ENCODE measurements at regions not wholly inside any gene's neighbourhood (a gene's known extent, or its start where the extent isn't known, plus 50 kb on each side); places are given as distances from the start of the nearest gene placed in this dataset.
"Not testable (repeated sequence)": the region's sequence is repeated elsewhere in the genome, so short reads cannot be mapped to it uniquely, and the experiment has no call there.

DNA sequence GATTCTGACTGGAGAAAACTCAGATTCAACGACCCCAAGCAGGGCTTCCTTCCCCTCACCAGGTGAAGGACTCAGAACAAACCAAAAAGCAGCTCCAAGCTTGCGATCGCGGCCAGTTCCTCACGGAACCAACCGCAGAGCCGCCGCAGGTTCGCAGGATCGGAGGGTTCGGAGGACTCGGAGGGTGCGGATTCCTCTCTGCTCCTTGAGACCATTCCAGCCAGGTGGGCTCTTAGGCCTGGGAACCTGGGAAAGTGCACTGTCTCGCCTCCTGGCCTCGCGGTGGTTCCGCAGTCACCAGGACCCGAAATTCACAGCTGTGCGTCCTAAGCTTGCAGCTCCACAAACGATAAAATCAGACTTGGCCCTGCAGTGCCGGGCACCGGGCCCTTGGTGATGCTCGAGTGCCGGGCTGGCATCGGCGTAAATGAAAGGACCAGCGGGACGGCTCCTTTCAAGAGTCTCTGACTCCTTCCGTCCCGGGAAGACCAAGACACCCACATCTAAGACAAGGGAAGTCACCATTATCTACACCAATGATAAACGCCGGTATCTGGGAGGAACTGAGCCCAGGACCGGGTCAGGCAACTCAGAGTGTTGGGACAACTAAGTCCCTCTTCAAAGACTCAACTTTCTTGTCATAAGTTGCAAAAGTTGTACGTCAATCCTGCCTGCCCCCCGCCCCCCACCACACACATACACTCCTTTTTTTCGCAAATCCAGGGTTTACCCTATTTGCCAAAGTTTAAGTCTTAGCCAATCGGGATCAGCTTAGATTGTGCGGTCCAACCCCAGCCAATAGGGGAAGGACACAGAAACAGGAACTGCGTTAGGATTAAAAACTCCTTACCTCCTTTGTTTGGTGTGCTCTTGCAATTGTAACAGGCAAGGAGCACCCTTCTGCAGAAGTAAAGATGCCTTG is 69.8 kb upstream of the PRSS16 start:
- Histone ChIP-seq H3K4me3 (ENCODE audit: extremely low read depth, insufficient read depth, low read length, poor library complexity, severe bottlenecking) (peak overlapping the region; percentile 98), H3K36me3 (ENCODE audit: control insufficient read depth, insufficient read depth, low read length) (no peaks in the 10 kb centered on the region), H3K9me3 (ENCODE audit: control insufficient read depth, low read length) (peaks cover 3% of the 10 kb centered on the region), H3K27ac (ENCODE audit: low read depth, low read length, severe bottlenecking) (peak overlapping the region; percentile 70), H3K4me1 (ENCODE audit: control insufficient read depth, insufficient read depth, low read length, poor library complexity, severe bottlenecking) (peaks cover 1% of the 10 kb centered on the region)
- WGBS, 2 experiments (ENCODE audit: insufficient coverage in 2 of 2): 0 to 1% methylated on average over 17 to 29 of the region's 39 CpGs

DNA sequence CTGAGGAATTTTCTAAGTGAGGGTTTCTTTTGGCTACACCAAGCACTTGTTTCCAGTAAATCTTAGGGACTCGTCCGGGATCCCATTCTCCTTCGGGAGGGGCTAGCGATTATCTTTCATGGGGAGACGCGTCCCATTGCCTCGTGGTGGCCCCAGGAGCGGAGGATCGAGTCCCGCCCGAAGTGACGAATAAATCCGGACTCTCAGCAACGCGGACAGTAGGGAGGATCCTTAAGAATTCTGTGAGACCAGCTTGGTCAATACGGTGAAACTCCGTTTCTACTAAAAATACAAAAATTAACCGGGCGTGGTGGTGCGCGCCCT is 69.1 kb upstream of the PRSS16 start:
- 4 to 6% methylated on average over 17 to 20 of the region's 21 CpGs for WGBS, 2 experiments (ENCODE audit: insufficient coverage in 2 of 2)
- Histone ChIP-seq H3K27ac (ENCODE audit: low read depth, low read length, severe bottlenecking) (peak overlapping the region; percentile 70), H3K4me1 (ENCODE audit: control insufficient read depth, insufficient read depth, low read length, poor library complexity, severe bottlenecking) (peaks cover 4% of the 10 kb centered on the region), H3K36me3 (ENCODE audit: control insufficient read depth, insufficient read depth, low read length) (no peaks in the 10 kb centered on the region), H3K4me3 (ENCODE audit: extremely low read depth, insufficient read depth, low read length, poor library complexity, severe bottlenecking) (peak overlapping the region; percentile 98), H3K9me3 (ENCODE audit: control insufficient read depth, low read length) (peaks cover 3% of the 10 kb centered on the region)

DNA sequence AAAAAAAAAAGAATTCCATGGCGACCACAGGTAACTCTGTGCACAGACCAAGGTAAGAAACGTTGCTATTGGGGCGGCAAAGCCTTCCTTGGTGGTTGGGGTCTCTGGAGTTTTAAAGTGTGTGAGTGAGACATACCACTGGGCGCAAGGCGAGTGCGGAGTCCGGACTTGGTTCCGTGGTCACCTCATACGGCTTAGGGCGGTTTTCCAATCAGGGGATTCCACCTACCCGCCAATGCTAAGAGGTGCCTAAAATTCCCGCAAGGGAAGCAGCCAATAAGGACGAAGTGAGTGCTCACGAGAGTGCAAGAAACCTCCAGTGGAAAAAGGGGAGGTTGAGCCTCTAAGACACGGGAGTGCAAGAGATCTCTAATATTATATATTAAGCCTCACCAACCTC is 68.6 kb upstream of the PRSS16 start:
- peaks cover 3% of the 10 kb centered on the region for H3K9me3 ChIP-seq (ENCODE audit: control insufficient read depth, low read length)
- 60 to 77% methylated on average over 7 to 13 of the region's 15 CpGs for WGBS, 2 experiments (ENCODE audit: insufficient coverage in 2 of 2)
- H3K27ac ChIP-seq (ENCODE audit: low read depth, low read length, severe bottlenecking): no peak overlapping the region
- H3K36me3 ChIP-seq (ENCODE audit: control insufficient read depth, insufficient read depth, low read length): no peaks in the 10 kb centered on the region
- H3K4me1 ChIP-seq (ENCODE audit: control insufficient read depth, insufficient read depth, low read length, poor library complexity, severe bottlenecking): peaks cover 4% of the 10 kb centered on the region
- peak overlapping the region; percentile 98 for H3K4me3 ChIP-seq (ENCODE audit: extremely low read depth, insufficient read depth, low read length, poor library complexity, severe bottlenecking)

DNA sequence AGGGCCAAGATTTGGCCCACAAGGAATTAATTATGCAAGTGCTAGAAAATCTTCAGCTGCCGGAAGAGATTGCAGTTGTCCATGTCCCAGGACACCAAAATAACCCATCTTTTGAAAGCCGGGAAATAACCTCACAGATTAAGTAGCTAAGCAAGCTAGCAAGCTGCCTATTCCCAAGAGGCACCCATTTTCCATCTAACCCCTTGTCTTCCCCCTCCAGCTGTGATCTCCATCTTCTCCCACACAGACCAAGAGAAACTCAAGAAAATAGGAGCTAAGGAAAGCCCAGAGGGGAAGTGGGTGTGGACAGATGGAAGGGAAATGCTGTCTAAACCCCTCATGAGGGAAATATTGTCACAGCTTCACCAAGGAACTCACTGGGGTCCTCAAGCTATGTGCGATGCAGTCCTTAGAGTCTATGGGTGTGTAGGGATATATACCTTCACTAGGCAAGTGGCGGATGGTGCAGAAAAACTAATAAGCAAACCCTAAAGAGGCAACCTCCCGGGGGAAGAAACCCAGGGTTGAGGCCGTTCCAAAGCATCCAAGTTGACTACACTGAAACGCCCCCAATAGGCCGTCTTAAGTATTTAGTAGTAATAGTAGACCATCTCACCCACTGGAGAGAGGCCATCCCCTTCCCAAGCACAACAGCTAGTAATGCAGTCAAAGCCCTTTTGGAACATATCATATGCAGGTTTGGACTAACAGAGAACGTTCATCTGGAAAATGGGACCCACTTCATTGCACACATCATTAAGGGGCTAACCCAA is 64.3 kb upstream of the PRSS16 start:
- Histone ChIP-seq H3K36me3 (ENCODE audit: control insufficient read depth, insufficient read depth, low read length) (no peaks in the 10 kb centered on the region), H3K9me3 (ENCODE audit: control insufficient read depth, low read length) (peaks cover 3% of the 10 kb centered on the region), H3K27ac (ENCODE audit: low read depth, low read length, severe bottlenecking) (no peak overlapping the region), H3K4me3 (ENCODE audit: extremely low read depth, insufficient read depth, low read length, poor library complexity, severe bottlenecking) (no peak overlapping the region), H3K4me1 (ENCODE audit: control insufficient read depth, insufficient read depth, low read length, poor library complexity, severe bottlenecking) (peaks cover 4% of the 10 kb centered on the region)
- 90 to 91% methylated on average over 3 to 5 of the region's 9 CpGs for WGBS, 2 experiments (ENCODE audit: insufficient coverage in 2 of 2)

DNA sequence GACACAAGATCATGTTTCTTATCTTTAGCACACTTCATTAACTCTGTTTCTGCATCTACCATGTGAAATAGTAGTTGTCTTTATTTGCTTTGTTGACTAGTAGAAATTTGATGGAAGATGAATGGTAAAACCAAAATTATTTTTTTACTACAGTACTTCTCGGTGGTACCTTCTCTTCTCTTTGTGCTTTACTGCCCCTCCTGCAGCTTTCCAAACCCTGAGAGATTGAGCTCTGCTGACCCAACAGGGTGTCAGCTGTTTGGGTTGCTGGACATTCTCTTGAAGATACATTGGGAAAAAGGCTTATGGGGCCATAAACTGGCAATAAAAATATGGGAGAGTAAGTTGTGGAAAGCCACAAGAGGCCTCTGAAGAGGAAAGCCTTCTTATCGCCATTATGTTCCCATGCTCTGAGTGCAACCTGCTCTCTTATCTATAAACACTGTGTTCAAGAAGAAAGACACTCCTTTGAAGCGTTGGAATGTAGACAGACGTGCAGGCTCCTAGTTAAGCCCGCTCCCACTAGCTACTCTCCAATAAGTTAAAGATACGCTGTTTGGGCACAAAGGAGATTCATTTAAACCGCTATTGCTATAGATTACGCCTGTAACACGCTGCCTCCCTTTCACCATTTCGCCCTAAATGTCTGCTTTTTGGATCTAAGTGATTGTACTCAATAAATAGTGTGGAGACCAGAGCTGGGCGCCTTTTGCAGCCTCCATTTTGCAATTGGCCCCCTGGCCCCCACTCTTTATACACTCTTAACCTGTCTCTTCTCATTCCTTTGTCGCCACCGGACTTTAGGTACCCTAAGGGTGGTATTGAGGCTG is 60.1 kb upstream of the PRSS16 start:
- H3K4me3 ChIP-seq (ENCODE audit: extremely low read depth, insufficient read depth, low read length, poor library complexity, severe bottlenecking): peak overlapping the region; percentile 54
- peaks cover 4% of the 10 kb centered on the region for H3K4me1 ChIP-seq (ENCODE audit: control insufficient read depth, insufficient read depth, low read length, poor library complexity, severe bottlenecking)
- 80% methylated on average over 3 of the region's 13 CpGs; no CpG with 5 or more reads in 1 of the 2 experiments for WGBS, 2 experiments (ENCODE audit: insufficient coverage in 2 of 2)
- H3K27ac ChIP-seq (ENCODE audit: low read depth, low read length, severe bottlenecking): peak overlapping the region; percentile 81
- H3K9me3 ChIP-seq (ENCODE audit: control insufficient read depth, low read length): no peaks in the 10 kb centered on the region
- no peaks in the 10 kb centered on the region for H3K36me3 ChIP-seq (ENCODE audit: control insufficient read depth, insufficient read depth, low read length)

DNA sequence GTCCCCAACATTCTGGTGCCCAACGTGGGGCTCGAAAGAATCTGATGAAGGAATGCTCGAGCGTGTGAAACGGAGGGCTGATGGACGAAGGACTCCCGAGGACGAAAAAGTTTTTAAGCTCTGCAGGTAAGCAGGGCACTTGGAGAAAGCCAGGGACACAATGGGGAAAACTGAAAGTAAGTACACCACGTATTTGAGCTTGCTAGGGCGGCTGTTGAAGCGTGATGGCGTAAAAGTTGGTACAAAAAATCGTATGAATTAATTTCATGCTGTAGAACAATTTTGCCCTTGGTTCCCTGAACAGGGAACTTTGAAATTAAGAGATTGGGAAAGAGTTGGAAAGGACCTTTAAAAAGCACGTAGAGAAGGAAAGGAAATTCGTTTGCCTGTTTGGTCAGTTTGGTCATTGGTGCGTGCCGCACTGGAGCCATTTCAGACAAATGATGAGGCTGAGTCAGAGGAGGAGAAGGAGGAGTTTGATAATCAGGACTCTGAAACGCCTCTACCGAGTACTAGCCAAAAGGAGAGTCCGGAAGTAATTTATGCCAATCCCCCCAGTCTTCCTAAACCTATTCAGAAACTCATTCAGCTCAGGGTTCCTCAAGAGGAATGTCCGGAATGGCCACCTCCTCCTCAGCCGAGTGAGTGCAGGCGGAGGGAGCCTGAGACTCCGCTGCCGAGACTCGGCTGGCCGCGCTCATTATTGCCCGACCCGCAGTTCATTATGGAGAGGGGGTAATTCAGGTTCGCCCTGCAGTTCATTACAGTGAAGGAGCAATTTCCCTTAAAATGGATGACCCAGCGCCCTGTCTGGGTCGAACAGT is 59.2 kb upstream of the PRSS16 start:
- H3K27ac ChIP-seq (ENCODE audit: low read depth, low read length, severe bottlenecking): peak overlapping the region; percentile 81
- 11 to 12% methylated on average over 21 to 26 of the region's 33 CpGs for WGBS, 2 experiments (ENCODE audit: insufficient coverage in 2 of 2)

DNA sequence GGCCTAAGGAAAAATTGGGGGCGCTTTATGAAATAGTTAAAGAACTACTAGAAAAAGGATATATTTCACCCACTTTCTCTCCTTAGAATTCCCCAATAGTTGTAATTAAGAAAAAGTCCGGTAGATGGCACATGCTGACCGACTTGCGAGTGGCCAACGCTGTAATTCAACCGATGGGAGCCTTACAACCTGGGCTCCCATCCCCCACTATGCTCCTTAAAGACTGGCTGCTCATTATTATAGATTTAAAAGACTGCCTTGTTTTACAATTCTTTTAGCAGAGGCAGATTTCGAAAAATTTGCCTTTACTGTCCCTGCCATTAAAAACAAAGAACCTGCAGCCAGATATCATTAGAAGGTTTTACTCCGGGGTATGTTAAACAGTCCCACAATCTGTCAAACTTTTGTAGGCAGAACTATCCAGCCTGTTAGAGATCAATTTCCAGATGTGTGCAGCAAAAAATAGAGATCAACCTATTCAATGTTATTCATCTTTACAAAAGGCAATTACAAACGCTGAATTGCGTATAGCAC is 58.5 kb upstream of the PRSS16 start:
- Histone ChIP-seq H3K36me3 (ENCODE audit: control insufficient read depth, insufficient read depth, low read length) (no peaks in the 10 kb centered on the region), H3K27ac (ENCODE audit: low read depth, low read length, severe bottlenecking) (peak overlapping the region; percentile 81), H3K4me1 (ENCODE audit: control insufficient read depth, insufficient read depth, low read length, poor library complexity, severe bottlenecking) (no peaks in the 10 kb centered on the region), H3K9me3 (ENCODE audit: control insufficient read depth, low read length) (no peaks in the 10 kb centered on the region), H3K4me3 (ENCODE audit: extremely low read depth, insufficient read depth, low read length, poor library complexity, severe bottlenecking) (peak overlapping the region; percentile 54)
- WGBS, 2 experiments (ENCODE audit: insufficient coverage in 2 of 2): 14 to 50% methylated on average over 2 to 3 of the region's 10 CpGs

More for the DNA sequence above, 59.2 kb upstream of the PRSS16 start:
- no peaks in the 10 kb centered on the region for H3K4me1 ChIP-seq (ENCODE audit: control insufficient read depth, insufficient read depth, low read length, poor library complexity, severe bottlenecking)
- H3K4me3 ChIP-seq (ENCODE audit: extremely low read depth, insufficient read depth, low read length, poor library complexity, severe bottlenecking): peak overlapping the region; percentile 54
- no peaks in the 10 kb centered on the region for H3K36me3 ChIP-seq (ENCODE audit: control insufficient read depth, insufficient read depth, low read length)
- no peaks in the 10 kb centered on the region for H3K9me3 ChIP-seq (ENCODE audit: control insufficient read depth, low read length)

DNA sequence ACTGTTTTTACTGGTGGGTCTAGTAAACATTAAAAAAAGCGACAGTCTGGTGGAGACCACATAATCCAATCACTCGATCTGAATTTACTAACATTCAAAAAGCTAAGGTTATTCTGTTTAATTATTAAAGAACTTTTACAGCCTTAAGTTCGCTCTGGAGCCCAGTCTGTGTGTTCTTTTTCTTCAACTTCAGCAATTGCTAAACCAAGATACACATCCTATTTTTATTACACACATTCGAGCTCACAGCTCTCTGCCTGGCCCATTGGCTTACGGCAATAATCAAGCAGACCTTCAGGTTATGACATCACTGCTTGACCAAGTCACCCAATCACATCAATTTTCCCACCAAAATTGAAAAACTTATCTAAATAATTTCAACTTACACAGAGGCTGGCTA is 57.4 kb upstream of the PRSS16 start:
- WGBS, 2 experiments (ENCODE audit: insufficient coverage in 2 of 2): 86 to 92% methylated on average over 3 to 5 of the region's 5 CpGs
- H3K27ac ChIP-seq (ENCODE audit: low read depth, low read length, severe bottlenecking): no peak overlapping the region

DNA sequence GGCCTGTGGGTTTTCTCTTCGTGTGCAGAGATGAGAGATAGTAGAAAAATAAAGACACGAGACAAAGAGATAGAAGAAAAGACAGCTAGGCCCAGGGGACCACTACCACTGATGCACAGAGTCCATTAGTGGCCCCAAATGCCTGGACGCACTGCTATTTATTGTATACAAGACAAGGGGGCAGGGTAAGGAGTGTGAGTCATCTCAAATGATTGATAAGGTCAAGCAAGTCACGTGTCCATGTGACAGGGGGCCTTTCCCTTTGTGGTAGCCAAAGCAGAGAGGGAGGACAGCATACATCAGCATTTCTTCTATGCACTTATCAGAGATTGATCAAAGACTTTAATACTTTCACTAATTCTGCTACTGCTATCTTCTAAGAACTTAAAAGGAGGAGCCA is 53.0 kb upstream of the PRSS16 start:
- not testable (repeated sequence) for H3K4me1 ChIP-seq (ENCODE audit: control insufficient read depth, insufficient read depth, low read length, poor library complexity, severe bottlenecking); H3K9me3 ChIP-seq (ENCODE audit: control insufficient read depth, low read length); H3K27ac ChIP-seq (ENCODE audit: low read depth, low read length, severe bottlenecking); H3K36me3 ChIP-seq (ENCODE audit: control insufficient read depth, insufficient read depth, low read length); H3K4me3 ChIP-seq (ENCODE audit: extremely low read depth, insufficient read depth, low read length, poor library complexity, severe bottlenecking)
- WGBS, 2 experiments (ENCODE audit: insufficient coverage in 2 of 2): 84 to 85% methylated on average over 4 of the region's 4 CpGs

More for the DNA sequence above, 57.4 kb upstream of the PRSS16 start:
- Histone ChIP-seq H3K4me3 (ENCODE audit: extremely low read depth, insufficient read depth, low read length, poor library complexity, severe bottlenecking) (no peak overlapping the region), H3K4me1 (ENCODE audit: control insufficient read depth, insufficient read depth, low read length, poor library complexity, severe bottlenecking) (no peaks in the 10 kb centered on the region), H3K36me3 (ENCODE audit: control insufficient read depth, insufficient read depth, low read length) (no peaks in the 10 kb centered on the region), H3K9me3 (ENCODE audit: control insufficient read depth, low read length) (no peaks in the 10 kb centered on the region)
